NCI-H2107 treated with DMSO at 0.1 percent for 48 hours (cell line): ENCODE measurements at regions not wholly inside any gene's neighbourhood (a gene's known extent, or its start where the extent isn't known, plus 50 kb on each side); places are given as distances from the start of the nearest gene placed in this dataset.

ENCODE experiments used
- DNase-seq: peaks from one replicate; lab custom pipeline; 2025; ENCODE audit not compliant: unreplicated experiment; lab: John Stamatoyannopoulos, UW

DNA sequence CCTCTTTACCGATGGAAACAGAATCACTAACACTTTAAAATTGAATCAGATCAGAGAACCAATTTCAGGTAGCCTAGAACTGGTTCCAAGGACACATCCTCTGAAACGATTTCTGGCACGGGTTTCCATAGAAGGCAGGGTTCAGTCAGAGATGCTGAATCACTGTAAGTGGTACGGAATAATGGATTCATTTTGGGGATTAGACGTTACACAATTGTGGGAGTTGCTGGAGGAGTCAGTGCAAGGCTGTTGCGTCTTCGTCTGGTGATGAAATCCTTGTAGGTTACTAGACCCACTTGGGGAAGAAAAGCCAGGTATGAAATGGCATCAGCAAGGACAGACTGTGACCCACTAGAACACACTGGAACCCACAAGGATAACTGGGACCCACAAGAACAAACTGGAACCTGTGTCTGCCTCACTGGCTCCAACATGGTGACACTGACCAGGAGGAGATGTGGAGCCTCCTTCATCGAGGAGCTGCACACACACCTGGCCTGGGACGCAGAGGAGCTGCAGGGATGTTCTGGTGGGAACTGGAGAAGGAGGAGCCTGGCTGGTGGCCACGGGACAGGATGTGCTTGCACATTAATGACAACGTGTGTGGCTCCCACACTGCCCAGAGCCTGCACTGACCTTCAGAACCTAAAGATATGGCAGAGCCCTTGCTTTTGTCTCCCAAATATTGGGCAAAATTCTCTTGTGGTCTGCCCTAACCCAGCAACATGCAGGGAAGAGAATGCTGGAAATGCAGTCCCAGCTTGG is 105.1 kb downstream of the TRAPPC11 start:
- DNase-seq, result no peak

DNA sequence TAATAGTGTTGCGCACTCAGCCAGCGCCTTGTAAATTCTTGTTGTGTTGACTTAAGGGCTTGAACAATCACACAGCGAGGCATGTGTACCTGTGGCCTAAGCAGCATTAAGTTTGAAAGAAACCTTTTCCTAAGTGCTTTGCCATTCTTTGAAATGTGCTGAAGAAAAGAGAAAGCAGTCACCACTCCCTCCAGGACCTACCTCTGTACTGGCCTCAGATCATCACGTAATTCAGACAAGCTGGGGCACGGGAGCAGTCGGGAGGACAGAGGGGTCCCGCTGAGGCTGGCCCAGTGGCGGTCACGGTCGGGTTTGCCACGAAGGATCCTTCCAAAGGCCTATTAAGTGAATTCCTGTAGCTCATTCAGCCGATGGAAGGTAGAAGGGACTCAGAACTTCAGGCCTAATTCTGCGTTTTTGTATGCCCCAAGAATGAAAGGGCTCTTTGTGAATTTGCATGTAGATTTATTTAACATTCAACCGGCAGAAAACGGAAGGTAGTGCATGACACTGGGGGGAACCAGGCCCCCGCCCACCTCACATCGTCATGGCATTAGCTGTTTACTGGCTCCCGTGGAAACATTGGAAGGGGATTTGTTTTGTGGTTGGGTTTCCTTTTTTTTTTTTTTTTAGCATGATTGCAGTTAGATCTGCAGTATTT is 106.3 kb downstream of the TRAPPC11 start:
- DNase-seq, result no peak

GRCh38 chr4:183766140-183766539 is 107.0 kb downstream of the TRAPPC11 start:
- no peak for DNase-seq

- peak; percentile 21 for DNase-seq
These were observed 111.8 kb downstream of the TRAPPC11 start for GRCh38 chr4:183770906-183771305.

DNA sequence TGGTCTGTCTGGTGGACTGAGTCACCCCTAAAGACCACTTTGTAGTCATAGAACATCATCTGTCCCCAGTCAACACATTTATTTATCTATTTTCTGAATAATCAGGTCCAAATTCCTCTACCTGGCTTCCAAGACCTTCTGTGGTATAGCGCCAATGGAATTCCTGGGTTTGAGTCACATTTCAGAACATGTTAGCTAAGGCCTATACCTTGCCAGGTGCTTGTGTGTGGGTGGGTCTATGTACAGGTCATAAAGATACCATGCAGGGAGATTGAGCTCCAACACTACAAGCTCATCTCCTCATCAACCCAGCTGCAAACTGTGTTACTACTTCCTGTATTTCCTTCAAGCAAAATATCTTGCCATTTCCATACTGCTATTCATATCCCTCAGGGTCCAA is 113.3 kb downstream of the TRAPPC11 start:
- DNase-seq, result no peak

DNA sequence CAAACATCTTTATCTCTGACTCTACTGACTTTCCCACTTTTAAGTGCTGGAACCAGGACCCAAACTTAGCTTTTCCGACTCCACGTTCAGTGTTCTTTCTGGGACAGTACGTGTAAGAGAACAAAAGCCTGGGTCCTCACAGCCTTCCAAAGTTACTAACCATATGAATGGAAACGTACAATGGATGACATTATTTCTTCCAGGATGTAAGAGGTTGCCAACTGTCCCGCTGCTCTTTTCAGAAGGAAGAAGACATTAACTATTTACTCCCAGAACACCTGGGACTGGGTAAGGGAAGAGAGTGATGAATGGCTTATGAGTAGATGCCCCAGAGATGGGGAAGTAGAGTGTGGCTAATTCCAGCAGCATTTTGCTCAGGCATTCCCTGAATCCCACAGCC is 114.7 kb downstream of the TRAPPC11 start:
- no peak for DNase-seq

GRCh38 chr4:183783306-183783705 is 121.8 kb upstream of the STOX2 start:
- DNase-seq, result no peak

GRCh38 chr4:183783991-183784553 is 121.0 kb upstream of the STOX2 start:
- no peak for DNase-seq

GRCh38 chr4:183788308-183788905 is 116.7 kb upstream of the STOX2 start:
- DNase-seq, result no peak

- DNase-seq, result no peak
These were observed 115.5 kb upstream of the STOX2 start for GRCh38 chr4:183789657-183790056.

GRCh38 chr4:183790661-183791060 is 114.4 kb upstream of the STOX2 start:
- no peak for DNase-seq

DNA sequence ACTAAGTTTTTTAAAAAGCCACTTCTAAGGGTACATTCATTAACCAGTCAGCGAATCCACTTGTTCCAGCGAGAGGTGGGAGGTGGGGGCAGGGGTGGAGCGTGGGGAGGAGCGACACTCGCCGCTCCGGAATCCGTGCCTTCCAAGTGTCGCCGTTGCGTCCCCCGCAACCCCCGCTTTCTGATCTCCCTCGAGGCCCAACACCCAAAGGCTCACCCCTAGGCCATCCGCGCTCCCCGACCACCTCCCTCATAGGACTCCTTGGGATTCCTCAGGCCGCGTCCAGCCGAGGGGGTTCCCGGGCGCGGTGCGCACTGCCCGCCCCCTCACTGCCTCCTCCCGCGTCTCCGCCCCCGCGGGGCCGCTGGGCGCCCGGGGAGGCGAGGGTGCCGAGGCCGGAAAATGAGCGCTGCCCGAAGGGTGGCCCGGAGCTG is 108.1 kb upstream of the STOX2 start:
- no peak for DNase-seq

DNA sequence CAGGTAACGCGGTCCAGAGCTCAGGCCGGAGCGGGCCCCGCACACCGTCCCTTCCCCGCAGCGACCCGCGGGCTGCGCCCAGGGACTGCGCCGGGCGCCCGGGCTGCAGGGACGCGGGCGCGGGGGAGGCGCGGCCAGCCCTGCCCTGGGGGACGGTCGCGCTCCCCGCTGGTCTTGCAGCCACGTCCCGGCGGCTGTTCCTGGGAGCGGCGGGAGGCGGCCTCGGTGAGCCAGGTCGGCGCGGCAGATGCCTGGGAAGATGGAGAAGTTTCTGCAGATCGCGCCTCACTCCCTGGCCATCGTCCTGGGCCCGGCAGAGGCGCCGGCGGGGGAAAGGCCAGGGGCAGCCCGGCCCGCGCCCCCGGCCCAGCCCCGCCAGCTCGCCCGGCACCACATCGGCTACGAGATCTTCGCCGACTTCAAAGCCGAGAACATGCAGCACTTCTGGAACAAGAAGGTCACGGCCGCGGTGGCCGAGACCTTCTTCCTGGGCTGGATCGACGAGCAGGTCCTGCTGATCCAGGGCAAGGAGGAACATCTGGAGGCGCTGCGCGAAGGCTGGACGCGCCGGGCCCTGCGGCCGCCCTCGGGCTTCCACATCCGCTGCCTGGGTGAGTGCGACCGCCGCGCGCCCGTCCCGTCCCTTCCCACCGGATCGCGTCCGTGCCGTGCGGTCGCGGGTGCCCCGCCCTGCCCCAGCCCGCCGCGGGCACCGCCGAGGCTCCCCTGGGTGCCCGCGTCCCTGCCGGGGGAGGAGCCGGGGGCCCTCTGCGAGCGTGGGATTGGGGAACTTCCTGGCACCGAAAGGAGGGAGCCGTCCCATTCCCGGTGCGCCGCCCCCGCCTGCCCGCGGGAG is 107.4 kb upstream of the STOX2 start:
- no peak for DNase-seq

- DNase-seq, result no peak
These were observed 106.5 kb upstream of the STOX2 start for GRCh38 chr4:183798301-183799253.

DNA sequence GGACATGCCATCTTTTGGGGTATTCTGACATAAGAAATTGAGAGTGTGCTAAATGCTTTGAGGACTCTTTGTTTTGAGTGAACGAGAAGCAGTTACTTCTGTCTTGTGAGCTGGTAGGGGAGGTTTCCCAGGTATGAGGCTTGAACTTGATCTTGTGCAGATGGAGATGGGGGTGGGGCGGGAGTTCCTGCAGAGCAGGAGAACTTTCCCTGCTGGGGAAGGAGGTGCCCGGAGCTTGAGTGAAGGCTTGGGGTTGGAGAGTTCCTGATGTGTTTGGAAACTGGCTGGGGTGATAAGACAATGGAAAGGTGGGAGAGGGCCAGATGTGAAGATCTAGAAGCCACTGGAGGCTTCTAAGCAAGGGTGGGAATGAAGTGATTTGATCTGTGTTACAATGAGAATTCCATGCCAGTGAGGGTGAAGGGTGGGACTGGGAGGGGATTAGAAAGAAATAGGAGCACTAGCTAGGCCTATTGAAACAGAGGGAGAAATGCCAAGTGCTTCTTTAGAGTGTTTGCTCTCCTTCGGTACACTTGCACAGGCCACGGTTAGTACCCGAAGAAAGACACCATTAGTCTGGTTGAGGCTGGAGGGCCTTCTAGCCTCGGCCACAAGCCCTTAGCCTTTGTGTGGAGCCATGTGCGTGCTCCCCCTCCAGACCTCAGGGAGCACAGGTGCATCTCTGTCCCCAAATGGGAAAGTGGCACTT is 103.5 kb upstream of the STOX2 start:
- DNase-seq, result no peak

DNA sequence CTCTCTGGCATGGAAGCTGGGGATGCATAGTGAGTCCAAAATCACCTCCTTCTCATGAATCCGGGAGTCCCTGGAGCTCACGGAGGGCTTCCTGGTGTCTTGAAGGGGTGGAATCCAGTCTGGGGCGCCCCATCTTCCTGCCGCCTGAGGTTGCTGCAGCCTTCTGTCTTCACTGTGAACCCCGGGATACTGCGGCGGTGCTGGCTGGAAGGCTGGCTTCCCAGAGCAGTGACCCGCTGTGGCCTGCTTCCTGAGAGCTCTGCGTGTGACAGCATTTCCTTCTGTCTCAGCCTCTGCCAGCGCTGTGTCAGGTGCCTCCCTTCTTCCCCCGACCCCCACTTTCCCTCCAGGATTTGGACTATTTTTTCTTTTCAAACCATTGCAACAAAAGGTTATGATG is 98.8 kb upstream of the STOX2 start:
- DNase-seq, result no peak

DNA sequence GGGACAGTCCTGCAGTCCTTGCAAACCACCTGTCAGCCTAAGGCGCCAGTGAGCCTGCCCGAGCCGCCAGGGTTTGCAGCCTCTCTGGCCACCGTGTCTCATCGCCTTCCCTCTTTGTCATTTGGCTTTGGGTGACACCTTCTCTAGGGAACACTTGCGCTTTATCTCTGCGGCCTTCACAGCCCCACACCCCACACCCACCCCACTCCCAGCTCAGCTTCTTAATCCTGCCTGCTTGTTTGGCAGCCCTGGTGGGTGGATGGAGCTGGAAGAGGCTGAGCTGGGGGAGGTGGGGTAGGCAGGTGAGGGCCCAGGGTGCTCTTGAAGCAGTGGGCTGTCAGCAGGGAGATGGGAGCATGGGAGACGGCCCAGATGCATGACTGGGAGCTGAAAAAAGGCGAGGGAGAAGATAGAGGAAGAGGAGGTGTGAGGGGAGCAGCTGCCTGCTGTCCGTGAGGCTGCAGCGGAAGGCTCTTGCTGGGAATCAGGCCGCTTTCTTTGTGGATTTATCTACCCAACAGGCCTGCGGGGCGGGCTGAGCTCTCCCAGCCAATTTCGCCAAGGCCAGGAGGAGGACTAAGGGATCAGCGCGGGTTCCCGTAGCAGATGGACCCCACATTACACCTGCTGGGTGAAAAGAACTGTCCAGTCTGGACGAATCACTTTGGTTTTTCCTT is 97.5 kb upstream of the STOX2 start:
- no peak for DNase-seq

GRCh38 chr4:183808097-183808456 is 97.0 kb upstream of the STOX2 start:
- DNase-seq, result no peak

DNA sequence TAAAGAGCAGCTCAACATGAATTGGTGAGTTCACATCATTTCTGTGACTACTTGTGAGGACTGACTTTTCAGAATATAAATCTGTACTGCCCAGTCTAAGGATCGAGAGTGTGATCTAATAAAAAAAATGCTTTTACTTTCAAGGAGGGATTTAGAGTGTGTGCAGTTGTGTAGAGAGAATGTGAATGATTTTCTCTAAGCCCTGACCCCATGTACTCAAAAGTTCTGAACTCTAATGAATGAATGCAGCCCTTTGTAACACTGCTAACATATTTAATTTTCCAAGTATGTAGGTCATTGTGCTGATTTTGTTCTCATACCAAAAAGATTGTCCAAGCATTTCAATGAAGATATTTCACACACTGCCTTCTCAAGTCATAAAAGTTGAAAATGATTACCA is 92.5 kb upstream of the STOX2 start:
- DNase-seq, result no peak
